RWPE1 (cell line): ENCODE measurements at regions not wholly inside any gene's neighbourhood (a gene's known extent, or its start where the extent isn't known, plus 50 kb on each side); places are given as distances from the start of the nearest gene placed in this dataset.

Source experiments
- CTCF ChIA-PET: fragments of 350-600 bp; sonication (Branson Sonifier 250); formaldehyde crosslinking; extraction: SDS; loops from one replicate; lab custom pipeline; 2021; lab: Yijun Ruan, JAX
- POLR2A ChIA-PET: fragments of 400-600 bp; formaldehyde crosslinking; extraction: SDS; loops from one replicate; lab custom pipeline; 2020; ENCODE audit warnings: antibody characterized with exemption; ENCODE audit not compliant: low non-redundant PET; lab: Yijun Ruan, JAX
- DNase-seq: peaks from one replicate; pipeline ENCODE4 v3.0.0; 2012; ENCODE audit warnings: low spot score
- H3K27ac ChIP-seq: fragments of 450-650 bp; 2 replicates; pipeline ENCODE4 v1.5.1; 2017
- TF ChIP-seq, protein P1 (sequence below): fragments of 450-650 bp; conservative IDR thresholded peaks from 2 replicates; pipeline ENCODE4 v1.5.1; 2017; ENCODE audit warnings: low read depth, mild to moderate bottlenecking

GRCh38 chr16:85313526-85314301 is 201.4 kb upstream of the CIBAR2 start:
- ChIA-PET POLR2A (no interaction called here), CTCF (interaction anchor here (0.6 kb wide), 1 partner anchor 259 kb away, joined by 4 read pairs; no protein-coding TSS in a partner anchor)
- peak overlapping the region; percentile 71 for H3K27ac ChIP-seq
- TF ChIP-seq, protein P1, sequence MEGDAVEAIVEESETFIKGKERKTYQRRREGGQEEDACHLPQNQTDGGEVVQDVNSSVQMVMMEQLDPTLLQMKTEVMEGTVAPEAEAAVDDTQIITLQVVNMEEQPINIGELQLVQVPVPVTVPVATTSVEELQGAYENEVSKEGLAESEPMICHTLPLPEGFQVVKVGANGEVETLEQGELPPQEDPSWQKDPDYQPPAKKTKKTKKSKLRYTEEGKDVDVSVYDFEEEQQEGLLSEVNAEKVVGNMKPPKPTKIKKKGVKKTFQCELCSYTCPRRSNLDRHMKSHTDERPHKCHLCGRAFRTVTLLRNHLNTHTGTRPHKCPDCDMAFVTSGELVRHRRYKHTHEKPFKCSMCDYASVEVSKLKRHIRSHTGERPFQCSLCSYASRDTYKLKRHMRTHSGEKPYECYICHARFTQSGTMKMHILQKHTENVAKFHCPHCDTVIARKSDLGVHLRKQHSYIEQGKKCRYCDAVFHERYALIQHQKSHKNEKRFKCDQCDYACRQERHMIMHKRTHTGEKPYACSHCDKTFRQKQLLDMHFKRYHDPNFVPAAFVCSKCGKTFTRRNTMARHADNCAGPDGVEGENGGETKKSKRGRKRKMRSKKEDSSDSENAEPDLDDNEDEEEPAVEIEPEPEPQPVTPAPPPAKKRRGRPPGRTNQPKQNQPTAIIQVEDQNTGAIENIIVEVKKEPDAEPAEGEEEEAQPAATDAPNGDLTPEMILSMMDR = no peak
- peak; percentile 60 for DNase-seq

- CTCF ChIA-PET = no interaction called here
- POLR2A ChIA-PET = no interaction called here
- DNase-seq = no peak
- TF ChIP-seq, protein P1 = no peak
- no peak overlapping the region for H3K27ac ChIP-seq
These were observed 202.3 kb upstream of the CIBAR2 start for GRCh38 chr16:85314512-85314971.

DNA sequence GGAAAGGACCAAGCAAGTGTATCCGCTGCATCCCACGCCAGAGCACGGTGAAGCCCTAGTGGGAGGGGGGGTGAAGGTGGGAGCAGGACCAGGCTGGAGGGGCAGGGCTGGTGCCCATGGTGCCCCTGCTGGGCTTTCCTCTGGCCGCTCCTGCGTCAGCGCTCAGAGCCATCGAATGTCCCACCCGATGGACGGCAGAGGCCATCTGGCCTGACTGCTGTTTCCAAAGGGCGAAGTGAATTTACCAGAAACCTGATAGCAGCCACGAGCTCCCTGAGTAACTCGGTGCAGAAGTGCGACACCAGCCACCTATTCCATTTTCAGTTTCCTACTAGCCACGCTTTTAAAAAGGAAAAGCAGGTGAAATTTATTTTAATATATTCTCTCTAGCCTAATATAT is 203.6 kb upstream of the CIBAR2 start:
- DNase-seq = no peak
- no peak overlapping the region for H3K27ac ChIP-seq
- TF ChIP-seq, protein P1 = no peak
- POLR2A ChIA-PET = no interaction called here
- CTCF ChIA-PET = no interaction called here

GRCh38 chr16:85316321-85316919 is 204.1 kb upstream of the CIBAR2 start:
- H3K27ac ChIP-seq = no peak overlapping the region
- TF ChIP-seq, protein P1 = peak; percentile 55
- POLR2A ChIA-PET = no interaction called here
- no peak for DNase-seq
- CTCF ChIA-PET = no interaction called here

- TF ChIP-seq, protein P1 = no peak
- no peak for DNase-seq
- POLR2A ChIA-PET = no interaction called here
- CTCF ChIA-PET = interaction anchor here (0.6 kb wide), 1 partner anchor 53 kb away, joined by 3 read pairs; no protein-coding TSS in a partner anchor
- no peak overlapping the region for H3K27ac ChIP-seq
These were observed 204.7 kb upstream of the CIBAR2 start for GRCh38 chr16:85316944-85317343.

GRCh38 chr16:85317704-85318103 is 205.4 kb upstream of the CIBAR2 start:
- ChIA-PET CTCF (interaction anchor here (0.6 kb wide), 1 partner anchor 53 kb away, joined by 3 read pairs; no protein-coding TSS in a partner anchor), POLR2A (no interaction called here)
- no peak for DNase-seq
- TF ChIP-seq, protein P1 = no peak
- peak overlapping the region; percentile 6; the same call in 1 of the 2 replicates for H3K27ac ChIP-seq
